ENCODE measurements at regions not wholly inside any gene's neighbourhood (a gene's known extent, or its start where the extent isn't known, plus 50 kb on each side); places are given as distances from the start of the nearest gene placed in this dataset.

GRCh38 chr2:65845442-65846182 is 413.2 kb upstream of the SPRED2 start:
- Mint-ChIP-seq H3K36me3 (ENCODE audit: low read depth) (peaks cover 4% of the 10 kb centered on the region), H3K4me1 (peaks cover 4% of the 10 kb centered on the region), H3K4me3 (no peak overlapping the region), H3K27ac (ENCODE audit: unreplicated experiment) (no peak overlapping the region), H3K27me3 (ENCODE audit: low read depth) (no peaks in the 10 kb centered on the region), H3K9me3 (peaks cover 19% of the 10 kb centered on the region)
- DNase-seq (ENCODE audit: low read depth, low spot score): no peak
- TF ChIP-seq, protein P1, sequence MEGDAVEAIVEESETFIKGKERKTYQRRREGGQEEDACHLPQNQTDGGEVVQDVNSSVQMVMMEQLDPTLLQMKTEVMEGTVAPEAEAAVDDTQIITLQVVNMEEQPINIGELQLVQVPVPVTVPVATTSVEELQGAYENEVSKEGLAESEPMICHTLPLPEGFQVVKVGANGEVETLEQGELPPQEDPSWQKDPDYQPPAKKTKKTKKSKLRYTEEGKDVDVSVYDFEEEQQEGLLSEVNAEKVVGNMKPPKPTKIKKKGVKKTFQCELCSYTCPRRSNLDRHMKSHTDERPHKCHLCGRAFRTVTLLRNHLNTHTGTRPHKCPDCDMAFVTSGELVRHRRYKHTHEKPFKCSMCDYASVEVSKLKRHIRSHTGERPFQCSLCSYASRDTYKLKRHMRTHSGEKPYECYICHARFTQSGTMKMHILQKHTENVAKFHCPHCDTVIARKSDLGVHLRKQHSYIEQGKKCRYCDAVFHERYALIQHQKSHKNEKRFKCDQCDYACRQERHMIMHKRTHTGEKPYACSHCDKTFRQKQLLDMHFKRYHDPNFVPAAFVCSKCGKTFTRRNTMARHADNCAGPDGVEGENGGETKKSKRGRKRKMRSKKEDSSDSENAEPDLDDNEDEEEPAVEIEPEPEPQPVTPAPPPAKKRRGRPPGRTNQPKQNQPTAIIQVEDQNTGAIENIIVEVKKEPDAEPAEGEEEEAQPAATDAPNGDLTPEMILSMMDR (conservative IDR thresholded peaks at IDR 0.05): no peak

GRCh38 chr2:65842104-65842503 is 409.7 kb upstream of the SPRED2 start:
- peaks cover 4% of the 10 kb centered on the region for H3K4me1 Mint-ChIP-seq
- H3K9me3 Mint-ChIP-seq: peaks cover 22% of the 10 kb centered on the region
- TF ChIP-seq, protein P1 (conservative IDR thresholded peaks at IDR 0.05): no peak
- H3K27ac Mint-ChIP-seq (ENCODE audit: unreplicated experiment): no peak overlapping the region
- H3K4me3 Mint-ChIP-seq: no peak overlapping the region
- no peaks in the 10 kb centered on the region for H3K27me3 Mint-ChIP-seq (ENCODE audit: low read depth)
- DNase-seq (ENCODE audit: low read depth, low spot score): no peak
- peaks cover 4% of the 10 kb centered on the region for H3K36me3 Mint-ChIP-seq (ENCODE audit: low read depth)

DNA sequence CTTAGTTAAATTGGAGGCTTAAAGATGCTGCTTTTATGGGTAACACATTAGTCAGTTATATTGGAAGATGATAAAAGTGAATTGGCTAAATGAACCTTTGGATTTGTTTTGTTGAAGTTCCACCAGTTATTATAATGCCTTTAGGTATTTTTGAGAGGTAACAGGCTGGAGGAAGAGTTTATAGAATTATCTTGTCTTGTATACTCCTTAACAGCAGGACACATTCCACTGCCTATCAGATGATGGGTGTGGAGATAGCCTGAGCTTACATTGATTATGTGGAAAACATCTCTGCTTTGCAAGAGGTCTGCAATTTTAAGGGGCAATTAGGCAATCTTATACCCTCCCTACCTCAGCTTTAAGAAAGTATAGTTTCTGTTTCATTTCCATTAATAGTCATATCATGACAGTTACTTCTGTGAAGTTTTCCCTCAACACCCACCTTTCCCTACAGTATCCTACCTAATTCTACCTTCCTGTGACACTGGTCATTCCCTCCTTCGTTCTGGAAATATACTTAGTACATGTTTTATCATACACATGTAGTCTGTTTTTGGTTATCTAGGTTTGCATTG is 403.7 kb upstream of the SPRED2 start:
- DNase-seq (ENCODE audit: low read depth, low spot score): no peak
- H3K4me1 Mint-ChIP-seq: peaks cover 33% of the 10 kb centered on the region
- H3K27ac Mint-ChIP-seq (ENCODE audit: unreplicated experiment): no peak overlapping the region
- H3K36me3 Mint-ChIP-seq (ENCODE audit: low read depth): peaks cover 2% of the 10 kb centered on the region
- peaks cover 6% of the 10 kb centered on the region for H3K9me3 Mint-ChIP-seq
- no peaks in the 10 kb centered on the region for H3K27me3 Mint-ChIP-seq (ENCODE audit: low read depth)
- H3K4me3 Mint-ChIP-seq: no peak overlapping the region
- TF ChIP-seq, protein P1 (conservative IDR thresholded peaks at IDR 0.05): no peak

GRCh38 chr2:65834771-65835475 is 402.5 kb upstream of the SPRED2 start:
- TF ChIP-seq, protein P1 (conservative IDR thresholded peaks at IDR 0.05): no peak
- H3K27me3 Mint-ChIP-seq (ENCODE audit: low read depth): no peaks in the 10 kb centered on the region
- DNase-seq (ENCODE audit: low read depth, low spot score): no peak
- peaks cover 33% of the 10 kb centered on the region for H3K4me1 Mint-ChIP-seq
- H3K9me3 Mint-ChIP-seq: no peaks in the 10 kb centered on the region
- peak overlapping the region; percentile 14 for H3K4me3 Mint-ChIP-seq
- no peaks in the 10 kb centered on the region for H3K36me3 Mint-ChIP-seq (ENCODE audit: low read depth)
- H3K27ac Mint-ChIP-seq (ENCODE audit: unreplicated experiment): peak overlapping the region; percentile 90

DNA sequence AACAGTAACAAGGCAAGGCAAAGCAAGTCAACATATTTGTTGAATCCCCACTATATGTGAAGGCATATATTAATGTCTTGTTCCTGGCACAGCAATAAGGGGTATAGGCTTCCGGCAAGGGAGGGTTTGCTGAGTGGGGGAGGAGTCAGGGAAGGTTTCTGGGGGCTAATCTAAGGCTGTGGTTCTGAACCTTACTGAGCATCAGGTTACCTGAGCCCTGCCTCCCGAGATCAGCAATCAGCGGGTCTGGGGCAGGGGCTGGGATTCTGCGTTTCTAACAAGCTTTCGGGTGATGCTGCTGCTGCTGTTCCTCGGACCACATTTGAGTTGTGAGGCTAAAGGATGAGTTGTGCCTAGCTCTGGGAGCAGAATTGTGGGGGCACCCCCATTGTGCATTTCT is 401.7 kb upstream of the SPRED2 start:
- no peak overlapping the region for H3K4me3 Mint-ChIP-seq
- TF ChIP-seq, protein P1 (conservative IDR thresholded peaks at IDR 0.05): no peak
- no peak for DNase-seq (ENCODE audit: low read depth, low spot score)

More for the DNA sequence above, 401.7 kb upstream of the SPRED2 start:
- Mint-ChIP-seq H3K27ac (ENCODE audit: unreplicated experiment) (peak overlapping the region; percentile 90), H3K9me3 (no peaks in the 10 kb centered on the region), H3K27me3 (ENCODE audit: low read depth) (no peaks in the 10 kb centered on the region), H3K4me1 (peaks cover 33% of the 10 kb centered on the region), H3K36me3 (ENCODE audit: low read depth) (no peaks in the 10 kb centered on the region)

Measured in neural crest cell (in vitro differentiated cells).